ENCODE measurements at regions not wholly inside any gene's neighbourhood (a gene's known extent, or its start where the extent isn't known, plus 50 kb on each side); places are given as distances from the start of the nearest gene placed in this dataset.
"Not testable (repeated sequence)": the region's sequence is repeated elsewhere in the genome, so short reads cannot be mapped to it uniquely, and the experiment has no call there.

DNA sequence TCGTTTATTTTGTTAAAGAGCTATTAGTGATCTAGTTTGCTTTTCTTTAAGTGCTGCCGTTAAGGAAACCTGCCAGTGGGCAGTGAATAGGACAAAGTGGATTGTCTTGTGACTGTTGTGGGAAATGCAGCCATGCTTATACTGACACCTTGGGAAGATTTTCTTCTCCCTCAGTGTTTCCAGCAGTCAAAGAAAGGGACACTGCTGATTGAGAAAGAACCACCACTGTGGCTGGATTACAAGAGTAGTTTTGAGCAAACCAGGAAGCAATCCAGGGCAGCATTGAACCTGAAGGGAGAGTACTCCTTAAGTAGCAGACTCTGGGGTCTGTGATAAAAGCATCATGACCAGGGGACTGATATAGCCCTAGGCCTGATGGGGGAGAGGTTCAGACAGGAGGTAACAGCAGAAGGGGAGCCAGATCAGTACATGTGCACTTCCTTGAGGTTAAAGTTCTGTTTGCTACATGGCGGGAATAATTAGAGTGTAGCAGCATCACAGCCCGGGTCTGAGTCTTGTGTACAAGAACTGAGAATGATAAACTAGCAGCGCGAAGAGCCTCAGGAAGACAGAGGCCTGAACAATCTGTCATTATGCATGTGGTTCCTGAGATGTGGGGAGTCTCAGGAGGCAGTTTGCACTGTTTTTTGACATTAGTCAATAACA, 167.8 kb downstream of the C11orf91 start:
- DNase-seq (ENCODE audit: insufficient read length, low spot score) = no peak
- no peak for FAIRE-seq

DNA sequence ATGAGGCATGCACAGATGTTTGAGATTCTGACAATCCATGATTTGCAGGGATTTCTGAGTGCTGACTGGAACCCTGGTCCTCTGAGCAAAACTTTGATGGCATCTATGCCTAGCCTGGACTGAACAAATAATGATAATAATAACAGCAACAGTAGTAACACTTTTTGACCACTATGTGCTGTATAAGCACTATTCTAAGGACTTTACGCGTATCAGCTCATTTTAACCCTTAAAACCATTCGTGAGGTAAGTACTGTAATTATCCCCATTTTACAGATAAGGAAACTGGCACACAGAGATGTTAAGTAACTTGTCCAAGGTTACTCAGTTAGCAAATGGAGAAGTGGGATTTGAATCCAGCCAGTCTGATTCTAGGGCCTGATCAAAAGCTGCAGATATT, 168.4 kb downstream of the C11orf91 start:
- peak; percentile 44 for FAIRE-seq
- no peak for DNase-seq (ENCODE audit: insufficient read length, low spot score)

DNA sequence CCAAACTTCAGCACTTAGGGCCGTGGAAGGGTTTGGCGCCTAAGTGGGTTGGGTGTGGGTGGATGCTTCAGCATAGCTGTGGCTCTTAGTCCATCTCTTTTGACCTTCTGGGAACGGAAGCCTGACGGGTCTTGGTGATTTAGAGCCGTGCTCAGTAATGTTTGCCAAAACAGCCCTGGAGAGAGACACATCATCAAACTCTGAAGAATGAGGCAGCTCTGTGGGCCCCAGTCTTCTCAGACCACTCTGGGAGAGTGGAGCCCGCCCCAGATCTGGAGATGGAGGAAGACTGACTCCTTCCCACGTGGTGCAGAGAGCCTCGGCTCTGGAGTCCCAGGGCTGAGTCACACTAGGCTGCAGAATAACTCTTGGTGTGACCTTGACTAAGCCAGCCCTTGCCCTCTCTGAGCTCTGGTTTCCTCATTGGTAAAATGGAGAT, 168.9 kb downstream of the C11orf91 start:
- FAIRE-seq = no peak
- DNase-seq (ENCODE audit: insufficient read length, low spot score) = no peak

DNA sequence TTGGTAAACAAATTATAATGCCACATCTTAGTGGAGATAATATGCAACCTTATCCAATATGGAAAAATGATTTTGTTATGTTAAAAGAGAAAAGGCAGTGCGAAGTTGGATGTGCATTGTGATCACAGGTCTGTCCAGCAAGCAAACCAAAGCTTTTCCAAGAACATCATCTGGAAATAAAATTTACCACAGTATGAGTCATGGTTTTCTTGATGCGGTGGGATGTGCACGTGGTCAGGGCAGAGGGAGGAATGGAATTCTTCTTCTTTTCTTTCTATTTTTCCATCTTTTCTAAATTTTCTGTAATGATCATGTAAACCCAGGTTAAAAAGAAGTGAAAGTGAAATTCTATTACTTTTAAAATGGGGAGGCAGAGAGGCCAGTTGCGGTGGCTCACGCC, 169.8 kb downstream of the C11orf91 start:
- FAIRE-seq = no peak
- DNase-seq (ENCODE audit: insufficient read length, low spot score) = no peak

DNA sequence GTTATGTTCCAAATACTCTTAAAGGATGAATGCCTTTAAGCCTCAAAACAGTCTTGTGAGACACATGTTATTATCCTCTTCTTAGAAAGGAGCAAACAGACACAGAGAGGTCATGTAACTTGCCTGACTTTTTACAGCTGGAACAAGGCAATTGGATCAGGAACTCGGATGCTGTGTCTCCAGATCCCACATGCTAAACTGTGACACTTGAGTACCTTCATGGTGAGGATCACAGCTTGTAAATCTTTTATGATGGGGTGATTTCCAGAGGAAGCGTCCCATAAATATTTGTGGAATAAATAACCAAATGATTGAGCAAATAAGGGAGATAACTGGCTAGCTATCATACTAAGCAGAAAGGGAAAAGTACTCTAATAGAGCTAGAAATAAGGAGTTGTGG, 171.2 kb downstream of the C11orf91 start:
- DNase-seq (ENCODE audit: insufficient read length, low spot score) (no peak), FAIRE-seq (no peak)

DNA sequence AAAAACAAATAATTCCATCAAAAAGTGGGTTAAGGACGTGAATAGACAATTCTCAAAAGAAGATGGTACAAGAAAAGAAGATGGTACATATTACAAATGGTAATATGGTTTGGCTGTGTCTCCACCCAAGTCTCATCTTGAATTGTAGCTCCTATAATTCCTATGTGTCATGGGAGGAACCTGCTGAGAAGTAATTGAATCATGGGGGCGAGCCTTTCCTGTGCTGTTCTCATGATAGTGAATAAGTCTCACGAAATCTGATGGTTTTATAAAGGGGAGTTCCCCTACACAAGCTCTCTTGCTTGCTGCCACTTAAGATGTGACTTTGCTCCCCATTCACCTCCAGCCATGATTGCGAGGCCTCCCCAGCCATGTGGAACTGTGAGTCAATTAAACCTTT, 172.9 kb downstream of the C11orf91 start:
- DNase-seq (ENCODE audit: insufficient read length, low spot score); FAIRE-seq: not testable (repeated sequence)

DNA sequence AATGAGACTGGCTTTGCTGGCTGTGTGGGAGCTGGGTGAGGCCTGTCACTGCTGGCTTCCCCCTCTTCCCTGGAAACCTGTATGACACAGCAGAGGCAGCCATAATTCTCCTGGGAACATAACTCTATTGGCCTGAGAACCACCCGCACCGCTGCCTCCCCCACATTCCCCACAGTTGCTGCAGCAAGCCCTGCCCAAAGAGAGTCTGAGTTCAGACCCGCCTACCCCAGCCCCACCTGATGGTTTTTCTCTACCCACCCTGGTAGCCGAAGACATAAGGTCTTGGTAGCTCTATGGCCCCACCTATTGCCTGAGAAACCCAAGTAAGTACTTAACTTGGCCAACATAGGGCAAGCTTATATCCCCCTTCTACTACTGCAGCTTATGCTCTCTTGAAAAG, 174.8 kb downstream of the C11orf91 start:
- DNase-seq (ENCODE audit: insufficient read length, low spot score) (no peak), FAIRE-seq (no peak)

DNA sequence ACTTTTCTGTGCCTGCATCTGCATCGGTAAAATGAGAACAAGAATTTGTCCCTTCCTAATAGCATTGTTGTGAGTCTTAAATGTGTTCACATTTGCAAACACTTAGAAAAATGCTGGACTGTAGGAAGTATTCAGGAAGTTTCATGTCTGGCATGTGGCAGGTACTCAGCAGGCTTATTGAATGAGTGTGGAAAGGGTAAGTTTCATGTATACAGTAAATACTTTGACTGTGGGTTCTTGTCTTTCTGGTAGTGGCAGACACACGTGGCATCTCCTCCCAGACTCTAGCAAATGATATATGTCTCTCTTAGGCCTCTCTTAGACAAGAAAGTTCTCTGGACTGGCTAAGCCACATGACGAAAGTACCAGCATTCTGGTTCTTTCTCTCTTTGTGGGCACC, 179.2 kb downstream of the C11orf91 start:
- DNase-seq (ENCODE audit: insufficient read length, low spot score) (no peak), FAIRE-seq (no peak)

DNA sequence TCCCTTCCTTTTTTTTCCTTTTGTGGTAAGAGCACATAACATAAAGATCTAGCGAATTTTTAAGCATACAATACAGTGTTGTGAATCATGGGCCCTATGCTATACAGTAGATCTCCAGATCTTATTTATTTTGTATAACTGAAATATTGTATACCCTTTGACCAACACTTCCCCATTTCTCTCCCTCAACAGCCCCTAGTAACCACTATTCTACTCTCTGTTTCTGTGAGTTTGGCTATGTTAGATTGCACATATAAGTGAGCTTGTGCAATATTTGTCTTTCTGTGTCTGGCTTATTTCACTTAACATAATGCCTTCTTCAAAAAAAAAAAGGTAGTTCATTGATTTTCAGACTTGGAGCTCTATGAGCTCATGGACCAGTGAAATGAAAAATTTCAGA, 180.5 kb downstream of the C11orf91 start:
- DNase-seq (ENCODE audit: insufficient read length, low spot score) = no peak
- no peak for FAIRE-seq

DNA sequence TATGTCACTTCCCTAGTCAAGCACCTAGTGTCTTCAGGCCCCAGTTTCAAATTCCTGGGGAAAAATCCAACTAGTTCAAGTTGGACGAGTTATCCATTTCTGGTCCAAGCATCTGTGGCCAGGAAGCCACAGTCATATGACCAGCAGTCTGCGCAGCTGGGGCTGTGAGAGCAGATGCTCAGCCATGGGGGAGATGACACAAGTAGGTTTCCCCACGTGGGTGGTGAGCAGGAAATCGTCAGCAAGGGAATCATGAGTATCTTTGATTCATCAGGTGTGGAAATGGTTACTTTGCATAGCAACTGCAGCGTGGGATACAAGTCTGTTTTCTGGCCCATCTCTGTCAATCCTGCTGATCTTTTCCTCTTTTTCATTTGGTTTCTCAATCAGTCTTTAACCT, 185.3 kb downstream of the C11orf91 start:
- DNase-seq (ENCODE audit: insufficient read length, low spot score) (no peak), FAIRE-seq (no peak)

DNA sequence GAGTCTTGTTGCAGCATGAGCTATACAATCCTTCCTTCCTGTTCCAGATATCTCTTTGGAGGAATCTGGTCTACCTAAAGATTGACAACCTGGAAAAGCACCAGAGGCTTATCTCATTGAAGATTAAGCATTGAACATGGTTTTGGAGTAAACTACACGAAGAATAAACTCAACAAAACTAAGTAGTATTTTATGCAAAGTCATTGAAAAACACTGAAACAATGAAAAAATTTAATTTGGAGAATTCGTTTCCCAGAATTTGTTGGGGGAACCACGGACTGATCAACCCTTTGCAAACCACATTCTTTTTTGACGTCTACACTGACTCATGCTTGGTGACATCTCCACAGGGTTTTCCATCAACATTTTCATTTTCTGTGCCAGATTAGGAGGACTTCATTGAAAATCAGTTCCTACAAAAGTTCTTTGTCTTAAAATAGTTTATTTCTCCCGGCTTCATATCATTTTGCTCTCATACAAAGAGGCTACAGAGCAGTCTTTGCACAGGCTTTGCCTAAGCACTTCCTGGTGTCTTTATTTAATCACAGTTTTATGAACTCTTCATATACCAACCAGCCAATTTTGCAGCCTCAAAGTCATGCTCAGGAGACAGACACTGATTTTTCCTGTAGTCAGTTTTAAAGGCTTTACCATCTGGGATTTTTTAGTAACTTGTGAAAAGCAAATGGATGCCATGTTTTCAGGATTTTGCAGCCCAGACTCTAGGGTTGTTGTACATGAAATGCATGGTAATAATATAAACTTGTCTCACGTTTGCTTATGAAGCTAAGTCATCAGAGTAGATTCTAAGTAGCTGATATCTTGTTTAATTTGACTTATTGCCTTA, 186.3 kb downstream of the C11orf91 start:
- FAIRE-seq = no peak
- no peak for DNase-seq (ENCODE audit: insufficient read length, low spot score)

DNA sequence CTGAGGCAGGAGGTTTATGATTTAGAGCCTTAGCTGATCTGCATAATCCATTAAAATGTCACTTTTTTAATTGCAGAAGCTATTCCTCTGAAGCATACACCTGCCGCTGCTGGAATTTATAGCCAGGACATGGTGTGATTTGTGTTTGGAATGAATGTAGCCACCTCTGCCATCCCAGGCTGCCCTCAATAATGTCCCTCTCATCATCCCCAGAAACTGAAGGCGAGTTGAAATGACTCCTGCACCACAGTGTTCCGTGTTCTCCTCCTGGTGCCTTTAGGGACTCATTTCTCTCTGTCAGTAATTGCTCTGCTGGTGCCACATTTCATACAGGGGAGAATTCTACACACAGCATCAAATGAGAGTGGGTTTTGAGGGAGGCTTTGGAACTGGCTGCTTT, 191.0 kb downstream of the C11orf91 start:
- FAIRE-seq (no peak), DNase-seq (ENCODE audit: insufficient read length, low spot score) (no peak)

DNA sequence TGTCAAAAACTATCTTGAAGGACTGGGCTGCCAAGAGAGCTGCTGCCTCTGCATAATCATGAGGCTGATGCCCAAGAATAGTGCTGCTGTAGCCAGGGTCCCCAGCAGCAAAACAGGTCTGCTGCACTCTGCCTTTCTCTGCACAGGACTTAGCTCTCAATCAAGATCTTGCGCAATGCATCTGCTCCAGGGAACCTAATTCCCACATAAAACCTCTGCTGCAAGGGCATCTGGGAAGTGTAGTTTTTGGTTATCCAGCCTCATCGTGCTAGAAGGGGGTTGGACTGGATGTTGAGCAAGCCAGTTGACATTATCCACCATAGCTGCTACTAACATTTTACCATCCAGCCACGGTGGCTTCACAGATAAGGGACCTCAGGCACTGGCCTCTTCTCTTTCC, 192.7 kb downstream of the C11orf91 start:
- no peak for FAIRE-seq
- no peak for DNase-seq (ENCODE audit: insufficient read length, low spot score)

DNA sequence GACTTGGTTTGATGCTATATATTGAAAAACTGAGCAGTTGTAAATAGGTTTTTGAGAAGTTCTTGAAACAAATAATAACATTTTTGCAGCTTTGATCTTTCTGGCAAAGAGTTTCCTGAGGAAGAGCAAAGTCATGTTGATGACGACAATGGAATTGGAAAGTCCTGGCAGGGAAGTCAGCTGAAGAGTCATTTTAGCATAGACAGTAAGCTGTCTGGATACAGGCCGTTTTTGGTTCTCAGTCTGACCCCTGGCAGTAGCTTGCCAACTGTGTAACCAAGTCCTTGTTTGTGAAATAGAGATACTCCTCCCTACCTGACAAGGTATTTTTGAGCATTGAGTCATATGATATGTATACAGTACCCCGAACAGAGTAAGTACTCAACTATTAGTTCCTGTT, 193.3 kb downstream of the C11orf91 start:
- no peak for FAIRE-seq

DNA sequence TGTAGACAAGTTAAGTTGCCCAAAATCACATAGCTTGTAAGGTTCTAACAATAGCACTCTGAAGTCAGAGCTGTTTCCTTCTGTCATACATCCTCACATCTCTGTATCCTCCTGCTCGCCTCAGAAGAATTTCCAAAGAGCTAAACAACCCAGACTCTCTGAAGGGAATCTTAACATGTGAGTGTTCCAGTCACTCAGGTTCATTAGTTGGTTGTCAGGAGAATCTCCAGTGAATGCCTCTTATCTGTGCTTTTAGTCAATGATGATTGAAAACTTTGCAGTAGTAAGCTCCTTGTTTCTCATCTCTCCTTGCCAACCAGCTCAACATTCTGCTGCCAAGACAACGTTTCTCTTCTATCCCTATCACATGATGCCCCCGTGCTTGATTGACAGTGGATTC, 195.5 kb downstream of the C11orf91 start:
- FAIRE-seq (no peak), DNase-seq (ENCODE audit: insufficient read length, low spot score) (no peak)

More for the DNA sequence above, 193.3 kb downstream of the C11orf91 start:
- DNase-seq (ENCODE audit: insufficient read length, low spot score) = no peak

DNA sequence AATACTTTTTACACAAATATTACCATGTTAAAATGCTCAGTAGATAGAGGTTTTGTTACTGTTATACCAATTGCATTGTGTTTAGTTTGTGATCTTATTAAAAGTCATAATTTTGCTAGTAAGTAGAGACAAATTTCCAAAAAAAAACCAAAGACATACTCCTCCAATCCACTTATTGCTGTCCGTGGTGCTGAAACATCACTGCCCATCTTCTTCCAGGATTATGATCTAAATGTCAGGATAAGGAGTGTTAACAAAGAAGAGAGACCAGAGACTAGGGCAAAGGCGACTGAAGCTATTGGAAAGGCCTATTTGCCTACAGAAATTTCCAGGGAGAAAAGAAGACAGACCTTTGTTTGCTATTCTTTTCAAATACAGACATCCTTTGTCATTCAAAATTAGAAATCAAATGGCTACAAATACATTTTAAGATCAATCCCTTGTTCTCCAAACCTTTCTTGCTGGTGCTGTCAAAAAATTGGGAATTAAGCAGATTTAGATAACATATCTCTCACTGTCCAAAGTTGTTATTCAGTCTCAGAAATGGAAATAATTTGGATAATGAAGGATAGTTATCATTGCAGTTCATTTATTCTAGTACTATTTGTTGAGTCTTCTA, 199.7 kb downstream of the C11orf91 start:
- FAIRE-seq (no peak), DNase-seq (ENCODE audit: insufficient read length, low spot score) (peak; percentile 21)

DNA sequence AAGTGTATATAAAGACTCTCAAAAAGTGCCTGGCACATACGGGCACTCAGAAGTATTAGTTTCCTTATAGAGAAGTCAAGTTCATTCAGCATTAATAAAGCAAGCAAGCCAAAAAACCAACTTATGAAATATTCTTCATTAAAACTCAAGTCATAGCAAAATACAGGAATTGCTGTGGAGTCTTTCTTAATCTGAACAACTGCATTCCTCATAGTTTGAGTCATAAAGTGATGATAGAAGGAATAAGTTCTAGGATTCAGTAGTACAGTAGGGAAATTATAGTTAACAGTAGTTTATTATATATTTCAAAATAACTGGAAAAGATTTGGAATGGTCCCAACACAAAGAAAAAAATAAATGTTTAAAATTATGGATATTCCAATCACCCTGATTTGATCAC, 200.3 kb downstream of the C11orf91 start:
- no peak for DNase-seq (ENCODE audit: insufficient read length, low spot score)
- FAIRE-seq = no peak

DNA sequence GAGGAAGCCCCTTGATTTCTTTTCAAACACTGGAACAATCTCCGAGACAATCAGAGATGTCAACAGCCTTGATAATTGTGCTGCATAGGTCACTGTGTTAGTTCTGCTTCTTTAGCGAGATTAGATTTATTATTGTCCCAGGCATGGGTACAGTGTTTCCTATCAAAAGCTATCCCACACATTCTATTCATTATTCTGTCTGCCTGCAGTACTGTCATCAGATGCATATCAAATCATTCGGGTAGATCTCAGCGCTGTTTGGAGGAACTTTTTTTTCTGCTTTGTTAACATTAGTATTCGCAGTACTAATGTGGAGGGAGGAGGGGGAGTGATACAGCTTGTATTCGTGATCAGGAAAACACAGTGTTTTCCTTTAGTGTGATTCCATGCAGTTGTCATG, 208.0 kb downstream of the C11orf91 start:
- FAIRE-seq (no peak), DNase-seq (ENCODE audit: insufficient read length, low spot score) (no peak)

DNA sequence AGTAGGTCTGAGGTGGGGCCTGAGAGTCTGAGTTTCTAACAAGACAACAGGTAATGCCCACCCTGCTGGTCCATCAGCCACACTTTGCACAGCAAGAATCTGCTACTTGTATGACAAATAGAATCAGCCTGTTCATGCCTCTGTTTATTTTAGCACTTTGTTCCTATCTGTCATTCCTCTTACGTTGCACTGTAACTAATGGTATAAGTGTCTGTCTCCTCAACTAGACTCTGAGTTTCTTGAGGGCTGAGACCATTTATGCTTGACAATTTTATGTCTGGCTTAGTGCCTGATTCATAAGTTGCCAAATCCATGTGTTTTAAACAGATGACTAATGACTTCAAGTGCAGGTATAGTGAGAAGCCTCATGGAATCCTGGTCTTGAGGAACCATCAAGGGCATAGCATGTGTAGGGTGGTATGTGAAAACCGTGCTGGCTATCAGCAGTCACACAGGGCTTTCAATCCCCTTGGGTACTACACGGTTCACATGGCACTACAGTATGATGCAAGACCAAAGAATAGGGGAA, 209.7 kb downstream of the C11orf91 start:
- DNase-seq (ENCODE audit: insufficient read length, low spot score) (no peak), FAIRE-seq (no peak)

DNA sequence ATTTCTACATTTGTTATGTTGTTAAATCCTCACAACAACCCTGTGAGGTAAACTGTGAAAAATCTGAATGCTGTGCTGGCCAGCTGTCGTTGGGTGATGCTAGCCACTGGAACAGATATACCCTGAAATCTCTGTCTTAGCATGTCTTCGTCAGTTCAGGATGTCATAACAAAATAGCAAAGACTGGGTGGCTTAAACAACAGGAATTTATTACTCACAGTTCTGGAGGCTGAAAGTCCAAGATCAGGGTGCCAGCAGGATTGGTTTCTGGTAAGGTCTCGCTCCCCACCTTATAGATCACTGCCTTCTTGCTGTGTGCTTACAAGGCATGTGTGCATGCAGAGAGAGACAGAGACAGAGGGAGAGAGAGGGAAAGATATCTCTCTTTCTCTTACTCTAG, 211.7 kb downstream of the C11orf91 start:
- DNase-seq (ENCODE audit: insufficient read length, low spot score) (no peak), FAIRE-seq (no peak)

DNA sequence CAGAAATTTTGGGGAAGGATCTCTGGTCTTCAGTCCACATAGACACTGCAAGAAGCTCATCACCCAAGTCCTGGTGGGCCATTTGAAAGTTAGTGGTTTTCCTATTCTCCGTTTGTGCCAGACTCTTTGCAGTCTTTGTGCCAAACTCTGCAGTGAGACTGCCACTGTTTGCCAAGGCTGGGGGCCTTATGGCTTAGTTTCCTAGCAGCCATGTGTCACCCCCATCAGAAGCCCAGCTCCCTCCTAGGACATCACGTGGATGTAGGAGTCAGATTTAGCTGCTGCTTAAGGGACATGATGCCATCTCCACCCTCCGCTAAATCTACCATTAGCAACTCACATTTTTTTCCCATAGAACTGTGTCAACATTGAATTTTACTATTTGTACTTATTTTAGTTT, 220.0 kb downstream of the C11orf91 start:
- DNase-seq (ENCODE audit: insufficient read length, low spot score) (no peak), FAIRE-seq (no peak)

DNA sequence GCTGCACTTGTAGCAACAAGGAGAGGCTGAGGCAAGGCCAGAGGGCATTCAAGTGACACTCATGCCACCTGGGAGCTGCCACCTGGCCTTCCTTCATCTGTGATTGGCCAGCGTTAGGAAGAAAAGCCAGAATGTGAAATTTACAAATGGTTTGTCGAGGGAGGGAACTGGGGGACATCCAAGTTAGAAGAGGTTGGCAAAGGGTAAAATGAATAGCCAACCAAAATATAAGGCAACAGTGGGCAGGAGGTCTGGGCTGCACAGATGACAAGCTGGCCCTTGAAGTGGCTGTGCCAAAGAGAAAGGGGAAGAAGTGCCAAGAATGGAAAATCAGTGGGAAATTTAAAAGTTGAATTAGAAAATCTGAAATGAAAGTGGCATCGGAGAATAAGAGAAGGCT, 221.4 kb downstream of the C11orf91 start:
- FAIRE-seq = no peak
- no peak for DNase-seq (ENCODE audit: insufficient read length, low spot score)
